H1 (cell line): ENCODE measurements at regions not wholly inside any gene's neighbourhood (a gene's known extent, or its start where the extent isn't known, plus 50 kb on each side); places are given as distances from the start of the nearest gene placed in this dataset.

Experiments used
- CTCF ChIA-PET: fragments of 300-600 bp; sonication (Branson Sonifier 250); formaldehyde crosslinking; loops from one replicate; lab custom pipeline; 2021; ENCODE audit not compliant: partially characterized antibody; lab: Charles Lee
- POLR2A ChIA-PET: fragments of 300-600 bp; sonication (Branson Sonifier 250); formaldehyde crosslinking; loops from one replicate; lab custom pipeline; 2021; ENCODE audit warnings: inconsistent platforms; ENCODE audit not compliant: partially characterized antibody; lab: Charles Lee
- DNase-seq, 2 experiments: peaks; one replicate each; pipeline versions ENCODE4 v3.0.0 to v3.0.0-alpha.2; 2010 to 2022; ENCODE audit warnings: low spot score in 2 of 2, low read depth in 1 of 2, mixed read lengths in 1 of 2
- FAIRE-seq: peaks from 2 replicates; lab custom pipeline; 2011; peaks lifted over from hg19 to GRCh38; lab: Jason Lieb, UNC
- H2AFZ ChIP-seq: 2 replicates; pipeline ENCODE4 v1.8.1; 2012; ENCODE audit warnings: low read length, inconsistent platforms
- H2AK5ac ChIP-seq: 2 replicates; pipeline ENCODE4 v1.6.1; 2013; ENCODE audit warnings: low read depth, low read length
- H2BK120ac ChIP-seq: replicated peaks from 2 replicates; pipeline ENCODE3; 2013; ENCODE audit warnings: low read depth, low read length, inconsistent platforms
- H2BK12ac ChIP-seq: 2 replicates; pipeline ENCODE4 v1.6.1; 2013; ENCODE audit warnings: low read depth, low read length
- H2BK15ac ChIP-seq: 2 replicates; pipeline ENCODE4 v1.6.1; 2013; ENCODE audit warnings: low read length
- H2BK20ac ChIP-seq: 2 replicates; pipeline ENCODE4 v1.6.1; 2013; ENCODE audit warnings: low read length
- H2BK5ac ChIP-seq: 2 replicates; pipeline ENCODE4 v1.6.1; 2013; ENCODE audit warnings: low read depth, low read length
- H3K14ac ChIP-seq: 2 replicates; pipeline ENCODE4 v1.6.1; 2013; ENCODE audit warnings: inconsistent platforms; ENCODE audit not compliant: insufficient read length
- H3K18ac ChIP-seq: 2 replicates; pipeline ENCODE4 v1.6.1; 2013; ENCODE audit warnings: low read length; ENCODE audit errors: extremely low read depth
- H3K23ac ChIP-seq: 2 replicates; pipeline ENCODE4 v1.6.1; 2013; ENCODE audit warnings: inconsistent platforms; ENCODE audit not compliant: insufficient read length
- H3K23me2 ChIP-seq: 2 replicates; pipeline ENCODE4 v1.6.1; 2013; ENCODE audit warnings: low read depth, low read length
- H3K27ac ChIP-seq: 2 replicates; pipeline ENCODE4 v1.6.1; 2011; ENCODE audit warnings: low read depth, low read length, inconsistent platforms
- H3K27me3 ChIP-seq, 4 experiments: replicated peaks in 1 of 4; 1 replicate in 1 of 4; 2 replicates in 3 of 4; pipeline versions ENCODE4 v1.6.1 to v1.8.1; 2011 to 2013; ENCODE audit warnings: low read length in 3 of 4, mild to moderate bottlenecking in 3 of 4, inconsistent platforms in 2 of 4, mixed read lengths in 2 of 4, moderate library complexity in 1 of 4; ENCODE audit not compliant: control insufficient read depth in 3 of 4, insufficient read depth in 3 of 4; ENCODE audit errors: extremely low read depth in 1 of 4
- H3K36me3 ChIP-seq, 4 experiments: 2 replicates each; pipeline versions ENCODE4 v1.6.1 to v1.8.1; 2011 to 2013; ENCODE audit warnings: mild to moderate bottlenecking in 4 of 4, low read length in 3 of 4, moderate library complexity in 2 of 4, control low read depth in 1 of 4, inconsistent platforms in 1 of 4; ENCODE audit not compliant: insufficient read depth in 4 of 4, control insufficient read depth in 2 of 4
- H3K4ac ChIP-seq: replicated peaks from 2 replicates; pipeline ENCODE3; 2013; ENCODE audit warnings: low read length, low read depth, mixed read lengths, inconsistent platforms; ENCODE audit not compliant: insufficient read length
- H3K4me1 ChIP-seq, 4 experiments: replicated peaks in 1 of 4; 1 replicate in 1 of 4; 2 replicates in 3 of 4; pipeline versions ENCODE4 v1.6.1 to v1.8.1; 2011 to 2013; ENCODE audit warnings: low read length in 3 of 4, inconsistent platforms in 2 of 4, mixed read lengths in 1 of 4; ENCODE audit not compliant: insufficient read depth in 4 of 4, control insufficient read depth in 3 of 4
- H3K4me2 ChIP-seq, 2 experiments: 2 replicates each; pipeline versions ENCODE4 v1.6.1 to v1.8.1; 2011 to 2013; ENCODE audit warnings: low read depth in 2 of 2, low read length in 2 of 2, control low read depth in 1 of 2, inconsistent platforms in 1 of 2, mild to moderate bottlenecking in 1 of 2; ENCODE audit not compliant: insufficient read depth in 1 of 2
- H3K4me3 ChIP-seq, 4 experiments: fragments of 200-600, 300-600 bp in 1 of 4; sonication (generic), shearing (Covaris generic), sonication (Bioruptor Twin) in 1 of 4; 2 replicates each; pipeline versions ENCODE4 v1.5.1 to v1.8.1; 2011 to 2016; ENCODE audit warnings: low read length in 4 of 4, low read depth in 3 of 4, control low read depth in 2 of 4, inconsistent platforms in 2 of 4, mild to moderate bottlenecking in 2 of 4, mixed read lengths in 1 of 4, moderate library complexity in 1 of 4; ENCODE audit not compliant: insufficient read depth in 2 of 4; ENCODE audit errors: extremely low read depth in 1 of 4
- H3K56ac ChIP-seq: replicated peaks from 2 replicates; pipeline ENCODE3; 2013; ENCODE audit warnings: low read depth, mild to moderate bottlenecking, mixed read lengths, low read length, inconsistent platforms; ENCODE audit not compliant: insufficient read length
- H3K79me1 ChIP-seq: 2 replicates; pipeline ENCODE4 v1.6.1; 2013; ENCODE audit warnings: low read depth, low read length, control low read depth
- H3K79me2 ChIP-seq, 2 experiments: 2 replicates each; pipeline versions ENCODE4 v1.6.1 to v1.8.1; 2012 to 2013; ENCODE audit warnings: low read length in 2 of 2, mild to moderate bottlenecking in 2 of 2, inconsistent platforms in 1 of 2; ENCODE audit not compliant: insufficient read depth in 2 of 2, control insufficient read depth in 1 of 2
- H3K9ac ChIP-seq, 4 experiments: replicated peaks in 1 of 4; 1 replicate in 1 of 4; 2 replicates in 3 of 4; pipeline versions ENCODE4 v1.6.1 to v1.8.1; 2011 to 2013; ENCODE audit warnings: low read depth in 3 of 4, low read length in 3 of 4, control low read depth in 2 of 4, mild to moderate bottlenecking in 2 of 4, moderate library complexity in 2 of 4, inconsistent platforms in 1 of 4; ENCODE audit errors: extremely low read depth in 1 of 4
- H3K9me3 ChIP-seq, 2 experiments: 2 replicates each; pipeline versions ENCODE4 v1.6.1 to v1.8.1; 2012 to 2013; ENCODE audit warnings: mild to moderate bottlenecking in 2 of 2, moderate library complexity in 2 of 2, control low read depth in 1 of 2, inconsistent platforms in 1 of 2, low read depth in 1 of 2, low read length in 1 of 2, mixed read lengths in 1 of 2; ENCODE audit not compliant: insufficient read depth in 2 of 2
- H4K20me1 ChIP-seq, 2 experiments: replicated peaks in 1 of 2; 2 replicates each; pipeline versions ENCODE3 to v1.8.1; 2011 to 2013; ENCODE audit warnings: inconsistent platforms in 2 of 2, low read length in 2 of 2, mild to moderate bottlenecking in 1 of 2; ENCODE audit not compliant: insufficient read depth in 2 of 2, control insufficient read depth in 1 of 2
- H4K5ac ChIP-seq: 2 replicates; pipeline ENCODE4 v1.6.1; 2013; ENCODE audit warnings: low read length, low read depth, mixed read lengths, inconsistent platforms; ENCODE audit not compliant: insufficient read length
- H4K8ac ChIP-seq: 2 replicates; pipeline ENCODE4 v1.8.0; 2013; ENCODE audit warnings: mild to moderate bottlenecking, moderate library complexity, low read length, inconsistent platforms; ENCODE audit not compliant: insufficient read depth; ENCODE audit errors: extremely low read depth
- H4K91ac ChIP-seq: replicated peaks from 2 replicates; pipeline ENCODE3; 2013; ENCODE audit warnings: low read length, mixed read lengths, inconsistent platforms; ENCODE audit not compliant: insufficient read length
- BCL11A ChIP-seq, 2 experiments: IDR thresholded peaks; one replicate each; pipeline ENCODE4 v1.6.1; 2011; ENCODE audit warnings: low read depth in 2 of 2, low read length in 2 of 2, mild to moderate bottlenecking in 2 of 2
- CTCF ChIP-seq, 3 experiments: IDR thresholded peaks; 1 replicate in 2 of 3; 2 replicates in 1 of 3; pipeline versions ENCODE4 v1.5.1 to v1.6.1; 2011; ENCODE audit warnings: low read length in 3 of 3, mild to moderate bottlenecking in 3 of 3, inconsistent platforms in 2 of 3, low read depth in 1 of 3, moderate library complexity in 1 of 3; ENCODE audit not compliant: insufficient read depth in 1 of 3; ENCODE audit errors: control extremely low read depth in 1 of 3
- EZH2 ChIP-seq: fragments of 200-600 bp; sonication (generic); IDR thresholded peaks from 2 replicates; pipeline ENCODE4 v1.7.1; 2012; ENCODE audit warnings: low read depth, mild to moderate bottlenecking, moderate library complexity, low read length, inconsistent platforms; ENCODE audit not compliant: severe bottlenecking
- KDM4A ChIP-seq: IDR thresholded peaks from one replicate; pipeline ENCODE4 v1.7.1; 2012; ENCODE audit warnings: low read depth, mild to moderate bottlenecking, moderate library complexity, low read length, inconsistent platforms; ENCODE audit not compliant: severe bottlenecking
- MAFK ChIP-seq: IDR thresholded peaks from 2 replicates; pipeline ENCODE4 v1.6.1; 2012; ENCODE audit warnings: low read depth, mild to moderate bottlenecking, improper control_type of control experiment, low read length
- NRF1 ChIP-seq: IDR thresholded peaks from 2 replicates; pipeline ENCODE4 v1.6.1; 2011; ENCODE audit warnings: mild to moderate bottlenecking, low read depth, low read length, improper control_type of control experiment
- RBBP5 ChIP-seq: IDR thresholded peaks from 2 replicates; pipeline ENCODE4 v1.7.1; 2012; ENCODE audit warnings: low read depth, mild to moderate bottlenecking, inconsistent platforms, low read length, moderate library complexity, borderline replicate concordance
- RNF2 ChIP-seq: fragments of 200-900, 300-1000 bp; sonication (generic); IDR thresholded peaks from 2 replicates; pipeline ENCODE4 v1.7.1; 2016; ENCODE audit warnings: borderline replicate concordance, low read depth, mild to moderate bottlenecking, antibody characterized with exemption, low read length; ENCODE audit not compliant: poor library complexity, severe bottlenecking; ENCODE audit errors: missing control alignments
- SIX5 ChIP-seq: IDR thresholded peaks from 2 replicates; pipeline ENCODE4 v1.6.1; 2011; ENCODE audit warnings: mild to moderate bottlenecking, low read depth, low read length
- SP4 ChIP-seq: IDR thresholded peaks from 2 replicates; pipeline ENCODE4 v1.6.1; 2012; ENCODE audit warnings: low read length, inconsistent platforms
- TAF7 ChIP-seq: optimal IDR thresholded peaks from 2 replicates; pipeline ENCODE3; 2011; ENCODE audit warnings: low read depth, mild to moderate bottlenecking, inconsistent platforms, low read length, moderate library complexity, borderline replicate concordance
- WGBS, 2 experiments: shearing (Covaris generic) in 1 of 2; methylation state at CpG; one replicate each; pipeline versions ENCODE4 v1.1.6 to v1.1.7; 2013 to 2015; ENCODE audit warnings: low lambda C conversion rate in 2 of 2, mixed read lengths in 2 of 2, inconsistent platforms in 1 of 2, low coverage in 1 of 2, missing lambda C conversion rate in 1 of 2; ENCODE audit not compliant: insufficient replicate concordance in 2 of 2, insufficient coverage in 1 of 2, insufficient read length in 1 of 2; ENCODE audit errors: extremely low coverage in 1 of 2, missing lambda C conversion rate in 1 of 2; 5-methylcytosine and 5-hydroxymethylcytosine counted together

GRCh38 chr6:26280407-26280806, 84.6 kb upstream of the BTN3A2 start:
- Histone ChIP-seq H3K23ac (no peak overlapping the region), H3K4me3 (no peak overlapping the region), H2BK20ac (no peak overlapping the region), H3K79me2 (peaks cover 0 to 16% of the 10 kb centered on the region in 2 experiments; a peak in 2 of 4 replicates), H3K56ac (no peak overlapping the region), H3K4ac (no peak overlapping the region), H4K91ac (no peak overlapping the region), H4K8ac (no peak overlapping the region), H3K27ac (no peak overlapping the region), H3K9ac (no peak overlapping the region), H3K9me3 (no peaks in the 10 kb centered on the region), H4K5ac (no peak overlapping the region), H3K14ac (no peak overlapping the region), H3K23me2 (peaks cover 6% of the 10 kb centered on the region), H2BK15ac (no peak overlapping the region), H4K20me1 (peaks cover 0 to 2% of the 10 kb centered on the region in 2 experiments), H2BK12ac (no peak overlapping the region), H3K36me3 (peaks cover 0 to 8% (median 0%) of the 10 kb centered on the region in 4 experiments; a peak in 2 of 8 replicates), H3K18ac (no peak overlapping the region), H2BK120ac (no peak overlapping the region), H2AFZ (no peak overlapping the region), H3K79me1 (no peaks in the 10 kb centered on the region), H3K27me3 (no peaks in the 10 kb centered on the region), H2AK5ac (no peak overlapping the region), H2BK5ac (no peak overlapping the region), H3K4me1 (peaks cover 0 to 9% (median 3%) of the 10 kb centered on the region in 4 experiments; a peak in 3 of 7 replicates), H3K4me2 (no peak overlapping the region)
- FAIRE-seq (no peak), DNase-seq (no peak)
- WGBS, 2 experiments = 83% methylated on average over 1 of the region's 1 CpG; no CpG with 5 or more reads in 1 of the 2 experiments
- CTCF ChIA-PET = interaction anchor here (0.6 to 1.1 kb wide), 2 partner anchors 16 to 22 kb away, joined by 3 read pairs; no protein-coding TSS in a partner anchor
- POLR2A ChIA-PET = interaction anchor here (1.1 to 6.5 kb wide), 9 partner anchors 11 to 866 kb away, joined by 3 to 758 read pairs (median 10); a partner anchor contains a TSS
- TF ChIP-seq EZH2 = no peak
- TF ChIP-seq RBBP5 = no peak
- TF ChIP-seq TAF7 = no peak
- no peak for TF ChIP-seq RNF2
- no peak for TF ChIP-seq SIX5
- TF ChIP-seq SP4 = no peak
- no peak for TF ChIP-seq BCL11A (IDR thresholded peaks at IDR 0.05; ENCODE audit: low read depth in 2 of 2, low read length in 2 of 2)
- TF ChIP-seq MAFK = no peak
- TF ChIP-seq KDM4A = no peak
- no peak for TF ChIP-seq CTCF (IDR thresholded peaks at IDR 0.05; ENCODE audit: control extremely low read depth in 1 of 3, insufficient read depth in 1 of 3, low read depth in 1 of 3, low read length in 3 of 3)
- TF ChIP-seq NRF1 = no peak
